Kidney capillary endothelial cell (primary cell): ENCODE measurements at regions not wholly inside any gene's neighbourhood (a gene's known extent, or its start where the extent isn't known, plus 50 kb on each side); places are given as distances from the start of the nearest gene placed in this dataset.
"Not testable (repeated sequence)": the region's sequence is repeated elsewhere in the genome, so short reads cannot be mapped to it uniquely, and the experiment has no call there.

Experiments used
- DNase-seq: peaks from one replicate; pipeline ENCODE4 v3.0.0-alpha.2; 2018; ENCODE audit warnings: low spot score

DNA sequence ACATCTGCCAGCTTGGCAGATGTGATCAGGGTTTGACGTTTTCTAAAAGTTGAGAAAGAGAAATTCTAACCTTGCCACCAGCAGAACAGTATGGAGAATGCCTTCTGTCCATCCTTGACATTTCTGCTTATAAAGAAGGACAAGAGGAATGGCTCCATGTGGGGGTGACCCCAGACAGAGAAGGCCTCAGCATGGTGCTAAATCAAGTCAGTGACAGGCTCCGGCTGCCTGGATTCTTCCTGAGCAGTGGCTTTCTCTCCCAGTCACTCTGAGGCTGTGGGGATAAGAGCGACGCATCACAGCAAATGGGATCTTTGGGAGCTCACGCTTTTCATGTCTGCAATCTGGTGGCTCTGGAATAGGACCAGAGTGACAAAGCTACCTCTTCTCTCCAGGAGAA is 640.2 kb upstream of the CAMK1G start:
- DNase-seq: no peak

DNA sequence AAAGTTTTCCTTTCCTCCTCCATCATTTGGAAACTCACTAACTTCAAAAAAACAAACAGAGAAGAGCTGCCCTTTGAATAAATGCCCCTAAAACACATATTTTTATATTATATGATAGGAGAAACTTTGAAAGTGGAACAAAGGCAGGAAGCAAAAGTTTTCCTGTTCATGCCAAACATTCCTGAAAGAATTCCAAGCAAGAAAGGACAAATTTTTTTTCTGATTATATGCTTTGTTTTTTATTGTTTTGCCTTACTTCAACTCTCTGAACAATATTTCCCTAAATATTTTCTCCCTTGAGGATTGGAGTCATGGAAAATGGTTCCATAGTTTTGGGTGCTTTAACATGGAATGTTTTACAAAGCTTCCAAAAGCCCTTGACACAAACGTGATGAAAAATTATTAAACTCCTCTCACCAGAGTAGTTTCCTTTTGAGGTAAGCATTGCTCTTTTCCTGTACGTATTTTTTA is 638.5 kb upstream of the CAMK1G start:
- DNase-seq: peak; percentile 60

DNA sequence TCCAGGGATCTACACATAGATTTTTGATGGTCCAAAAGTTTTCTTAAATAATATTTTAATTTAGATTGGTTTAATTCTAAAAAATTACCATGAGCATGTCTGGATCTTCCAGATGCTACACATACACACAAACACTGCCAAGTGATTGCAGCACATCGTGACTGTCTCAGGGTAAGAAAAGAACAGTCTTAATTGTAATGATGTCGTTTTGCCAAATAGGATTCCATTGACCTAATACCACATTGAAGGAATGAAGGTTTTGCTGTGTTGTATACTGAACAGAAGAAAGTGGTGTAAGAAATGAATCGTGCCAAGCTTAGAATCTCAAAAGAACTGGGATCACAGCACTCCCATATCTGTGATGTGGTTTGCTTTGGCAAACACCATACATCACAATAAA is 633.3 kb upstream of the CAMK1G start:
- DNase-seq: no peak

DNA sequence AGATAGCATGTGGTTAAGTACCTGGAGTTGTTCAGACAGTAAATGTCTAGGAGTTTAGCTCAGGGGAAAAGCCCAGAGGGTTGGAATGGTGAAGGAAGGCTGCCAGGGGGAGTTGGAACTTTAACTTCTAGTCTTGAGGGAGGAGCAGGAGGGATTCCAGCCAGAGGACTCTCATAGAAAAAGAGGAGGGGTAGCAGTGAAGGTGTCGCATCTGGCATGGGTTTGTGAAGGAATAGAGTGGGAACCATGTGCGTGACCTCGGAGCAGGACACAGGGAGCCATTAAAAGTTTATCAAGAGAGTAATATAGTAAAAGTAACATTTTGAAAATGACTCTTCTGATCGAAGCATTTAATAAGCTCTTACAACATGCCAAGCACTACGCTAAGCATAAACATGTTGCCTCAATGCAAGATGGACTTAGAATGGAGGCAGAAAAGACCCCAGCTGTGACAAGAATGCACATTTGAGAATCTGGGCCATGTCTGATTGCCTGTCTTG is 632.4 kb upstream of the CAMK1G start:
- DNase-seq: no peak

DNA sequence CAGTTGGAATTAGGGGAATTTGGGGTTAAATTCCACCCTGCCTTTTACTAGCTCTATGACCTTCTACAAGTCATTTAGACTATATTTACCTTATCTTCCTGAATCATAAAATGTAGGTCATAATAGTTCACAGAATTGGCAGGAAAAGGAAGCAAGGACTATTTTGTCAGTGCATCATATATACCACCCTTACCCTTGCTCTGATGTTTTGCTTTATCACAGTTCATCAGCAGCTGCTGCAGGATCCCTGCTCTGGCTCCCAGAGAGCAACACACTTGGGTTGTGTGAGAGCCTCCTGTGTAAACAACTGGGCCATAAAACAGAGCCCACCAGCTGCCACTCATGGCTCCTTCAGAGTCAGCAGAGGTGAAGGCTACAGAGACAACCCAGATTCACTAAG is 631.6 kb upstream of the CAMK1G start:
- DNase-seq: peak; percentile 8

DNA sequence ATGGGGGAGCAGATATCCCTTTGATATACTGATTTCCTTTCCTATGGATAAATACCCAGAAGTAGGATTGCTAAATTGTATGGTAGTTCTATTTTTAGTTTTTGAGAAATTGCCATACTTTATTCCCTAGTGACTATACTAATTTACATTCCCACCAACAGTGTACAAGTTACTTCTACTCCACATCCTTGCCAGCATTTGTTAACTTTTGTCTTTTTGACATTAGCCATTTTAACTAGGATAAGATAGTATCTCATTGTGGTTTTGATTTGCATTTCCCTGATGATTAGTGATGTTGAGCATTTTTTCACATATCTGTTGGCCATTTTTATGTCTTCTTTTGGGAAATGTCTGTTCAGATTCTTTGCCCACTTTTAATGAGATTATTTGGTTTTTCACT is 620.6 kb upstream of the CAMK1G start:
- DNase-seq: no peak

DNA sequence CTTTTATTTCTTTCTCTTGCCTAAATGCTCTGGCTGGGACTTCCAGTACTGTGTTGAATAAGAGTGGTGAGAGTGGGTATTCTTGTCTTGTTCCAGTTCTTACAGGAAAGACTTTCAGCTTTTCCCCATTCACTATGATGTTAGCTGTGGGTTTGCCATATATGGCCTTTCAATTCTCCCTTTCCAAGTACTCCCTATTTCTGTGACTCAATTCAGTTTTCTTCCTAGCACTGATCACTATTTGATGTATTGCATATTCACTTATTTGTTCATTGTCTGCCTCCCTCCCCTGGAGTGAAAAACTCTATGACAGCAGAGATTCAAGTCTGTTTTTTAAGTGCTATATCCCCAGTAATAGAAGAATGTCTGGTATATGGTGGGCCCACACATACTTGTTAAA is 618.2 kb upstream of the CAMK1G start:
- DNase-seq: no peak

DNA sequence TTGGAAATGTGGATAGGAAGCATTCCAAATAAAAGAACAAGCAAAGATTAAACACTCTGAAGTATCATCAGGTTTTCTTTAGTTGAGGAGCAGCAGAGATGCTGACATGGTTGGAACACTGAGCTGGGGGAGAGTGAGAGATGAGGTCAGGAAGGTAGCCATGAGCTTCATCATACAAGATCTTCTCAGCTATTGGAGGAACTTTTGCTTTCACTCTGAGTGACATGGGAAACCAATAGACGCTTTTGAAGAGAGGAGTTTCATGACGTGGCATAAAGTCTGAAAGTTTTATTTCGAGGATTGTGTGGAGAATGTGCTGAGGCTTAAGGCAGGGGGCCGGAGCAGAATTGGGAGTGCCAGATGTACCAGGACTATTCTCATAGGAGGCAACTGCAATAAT is 616.2 kb upstream of the CAMK1G start:
- DNase-seq: no peak

DNA sequence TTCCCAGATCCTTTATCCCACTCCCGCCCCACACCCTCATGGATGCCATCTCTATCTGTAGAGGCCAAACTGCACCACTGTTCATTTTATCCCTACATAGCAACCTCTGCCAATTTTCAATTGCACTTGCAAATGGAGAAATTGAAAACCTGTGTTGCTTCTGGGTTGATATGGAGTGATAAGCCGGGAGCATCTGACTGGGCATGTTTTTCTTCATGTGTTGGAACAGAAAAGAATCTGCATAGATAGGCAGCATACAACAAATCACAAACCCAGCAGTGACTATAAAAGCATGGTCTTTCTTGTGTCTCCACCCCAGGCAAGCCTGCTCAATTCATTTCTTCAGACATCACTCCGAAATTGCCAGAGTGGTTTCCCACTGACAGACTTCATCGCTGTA is 608.8 kb upstream of the CAMK1G start:
- DNase-seq: no peak

DNA sequence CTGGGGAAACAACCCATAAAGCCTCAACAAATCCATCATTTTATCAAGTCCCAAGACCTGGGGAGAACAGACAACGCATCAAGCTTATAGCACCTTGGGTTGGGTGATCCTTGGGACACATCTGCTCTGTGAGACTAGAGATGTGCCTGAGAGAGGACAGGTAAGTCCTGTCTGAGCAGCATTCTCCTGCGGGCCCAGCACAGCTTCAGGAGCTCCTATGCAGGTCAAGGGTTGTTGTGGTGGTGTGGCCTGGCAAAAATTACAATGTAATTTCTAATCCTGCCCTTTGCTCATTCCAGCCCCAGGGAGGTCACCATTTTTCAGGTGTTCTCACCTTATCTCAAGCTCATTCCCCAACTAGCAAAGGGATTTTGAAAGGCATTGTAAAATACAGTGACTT is 608.1 kb upstream of the CAMK1G start:
- no peak for DNase-seq

DNA sequence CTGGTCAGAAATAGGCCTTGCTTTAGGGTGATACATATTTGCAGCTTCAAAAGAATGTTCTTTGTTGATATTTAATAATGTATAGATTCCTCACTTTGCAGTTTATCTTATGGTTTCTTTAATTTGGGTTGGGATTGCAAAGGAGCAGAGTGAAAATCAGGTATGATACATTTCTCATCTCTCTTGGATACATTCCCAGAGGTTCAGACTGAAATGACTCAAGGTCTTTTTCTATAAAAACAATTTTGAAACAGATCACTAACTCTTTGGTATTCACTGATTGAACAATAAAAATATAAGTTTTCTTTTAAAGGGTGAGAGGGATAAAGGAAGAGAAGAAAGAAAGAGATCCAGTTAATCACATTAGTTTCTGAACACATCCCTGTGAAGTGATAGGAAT is 606.5 kb upstream of the CAMK1G start:
- no peak for DNase-seq

DNA sequence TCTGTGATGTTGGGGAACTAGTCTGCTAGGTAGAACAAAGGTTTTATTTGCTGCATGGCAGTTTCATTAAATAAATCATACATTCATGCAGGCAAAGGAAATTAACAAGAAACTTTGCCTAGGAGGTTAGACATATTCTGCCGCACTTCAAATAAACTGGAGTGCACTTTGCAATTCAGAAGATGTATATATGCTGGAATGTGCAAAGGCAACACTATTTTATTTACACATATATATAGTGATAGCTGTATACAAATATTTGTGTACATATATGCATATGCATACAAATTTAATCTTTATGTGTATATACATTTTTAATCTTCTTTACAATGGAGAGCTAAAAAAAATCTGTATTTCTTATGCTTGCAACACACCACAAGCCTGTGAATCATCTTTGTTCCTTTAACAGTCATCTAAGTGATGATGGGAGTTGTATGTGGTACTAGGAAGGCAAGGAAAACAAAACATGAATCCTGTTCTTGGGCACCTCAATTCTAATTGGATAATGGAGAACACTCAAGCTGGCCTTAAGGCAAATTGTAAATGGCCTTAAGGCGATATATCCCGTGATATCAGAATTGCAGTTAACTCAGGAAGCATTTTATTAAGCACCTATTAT is 605.8 kb upstream of the CAMK1G start:
- no peak for DNase-seq

DNA sequence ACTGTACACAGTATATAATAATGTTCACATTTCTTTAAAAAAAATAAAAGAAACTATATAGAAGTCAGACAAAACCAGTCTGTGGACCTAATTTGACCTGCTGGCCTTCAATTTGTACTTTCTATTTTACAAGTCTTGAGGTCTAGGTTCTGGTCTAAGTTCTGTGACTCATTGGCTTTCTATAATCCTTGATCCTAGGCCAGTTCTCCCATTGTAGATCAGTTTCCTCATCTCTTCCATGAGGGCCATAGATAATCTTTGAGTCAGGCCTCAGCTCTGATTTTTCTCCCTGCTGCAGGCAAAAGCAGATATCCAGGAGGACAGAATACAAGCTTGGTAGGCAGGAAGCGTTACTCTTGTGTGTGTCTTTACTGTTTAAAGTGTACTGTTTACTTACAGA is 603.7 kb upstream of the CAMK1G start:
- DNase-seq: peak; percentile 33

DNA sequence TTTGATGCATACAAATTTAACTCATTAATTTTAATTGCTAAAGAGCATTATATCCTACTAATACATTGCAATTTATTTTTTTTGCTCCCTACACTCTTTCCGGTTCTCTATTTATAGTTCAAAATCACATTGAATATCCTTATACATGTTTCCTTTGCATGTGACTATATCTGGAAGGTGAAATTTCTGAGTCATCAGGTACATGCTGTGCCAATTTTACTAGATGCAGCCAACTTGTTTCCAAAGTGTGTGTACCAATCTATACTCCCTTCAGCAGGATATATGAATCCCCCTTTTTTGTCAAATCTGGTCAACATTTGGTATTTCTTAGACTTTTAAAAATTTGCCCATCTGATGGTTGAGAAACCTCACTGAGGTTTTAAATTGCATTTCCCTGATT is 602.9 kb upstream of the CAMK1G start:
- DNase-seq: peak; percentile 60

DNA sequence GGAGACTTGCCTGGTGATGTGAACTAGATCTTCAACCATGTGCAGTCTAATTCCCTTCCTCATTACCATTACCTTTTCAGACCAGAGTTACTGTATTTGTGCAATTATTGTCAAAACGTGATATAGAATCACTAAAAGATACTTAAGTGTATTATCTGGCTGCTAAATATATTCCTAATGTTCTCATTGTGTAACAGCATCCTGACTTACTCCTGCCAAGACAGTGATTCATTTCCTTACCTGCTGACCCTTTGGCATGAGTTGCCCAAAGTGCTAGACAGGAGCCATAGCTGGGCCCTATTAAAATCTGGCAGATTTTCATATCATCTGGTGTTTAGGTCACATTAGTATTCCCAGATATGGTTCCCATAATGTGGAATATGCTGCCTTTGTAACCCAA is 598.3 kb upstream of the CAMK1G start:
- DNase-seq: peak; percentile 79

DNA sequence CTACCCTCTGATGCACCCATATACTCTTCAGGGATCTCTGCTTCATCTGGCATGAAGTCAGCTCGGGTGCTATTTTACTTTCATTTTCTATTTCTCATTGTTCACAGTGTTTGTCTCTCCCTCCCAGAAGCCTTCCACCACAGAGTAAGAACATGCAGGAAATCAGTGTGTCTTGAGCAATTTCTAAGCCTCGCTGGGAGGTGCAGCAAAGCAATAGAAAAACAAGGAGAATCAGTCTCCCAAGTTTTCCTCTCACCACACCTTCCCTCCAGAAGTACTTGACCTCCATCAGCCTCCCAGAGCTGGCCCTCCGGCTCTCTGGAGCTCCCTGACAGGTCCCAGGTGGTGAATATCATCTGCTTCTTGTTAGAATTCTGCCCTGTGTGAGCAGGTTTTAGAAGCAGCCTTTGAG is 594.7 kb upstream of the CAMK1G start:
- DNase-seq: peak; percentile 51

DNA sequence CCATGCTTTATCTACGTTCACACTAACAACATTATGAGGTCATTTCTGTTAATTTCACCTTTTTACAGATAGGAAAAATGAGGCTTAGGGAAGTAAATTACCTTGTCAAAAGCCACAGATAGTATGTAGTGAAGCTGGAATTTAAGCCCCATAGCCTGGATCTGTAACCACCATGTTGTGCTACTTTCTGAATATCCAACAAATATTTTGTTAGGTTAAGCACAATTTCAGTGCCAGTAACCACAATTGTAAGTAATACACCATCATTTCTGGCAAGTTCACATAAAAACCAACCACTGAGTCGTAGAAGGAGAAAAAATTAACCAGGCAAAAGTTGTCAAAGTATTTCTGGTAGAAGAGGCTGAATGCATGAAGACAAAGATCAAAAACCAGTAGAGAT is 593.1 kb upstream of the CAMK1G start:
- no peak for DNase-seq

DNA sequence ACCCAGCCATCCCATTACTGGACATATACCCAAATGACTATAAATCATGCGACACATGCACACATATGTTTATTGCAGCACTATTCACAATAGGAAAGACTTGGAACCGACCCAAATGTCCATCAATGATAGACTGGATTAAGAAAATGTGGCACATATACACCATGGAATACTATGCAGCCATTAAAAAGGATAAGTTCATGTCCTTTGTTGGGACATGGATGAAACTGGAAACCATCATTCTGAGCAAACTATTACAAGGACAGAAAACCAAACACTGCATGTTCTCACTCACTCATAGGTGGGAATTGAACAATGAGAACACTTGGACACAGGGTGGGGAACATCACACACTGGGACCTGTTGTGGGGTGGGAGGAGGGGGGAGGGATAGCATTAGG is 586.5 kb upstream of the CAMK1G start:
- DNase-seq: not testable (repeated sequence)

DNA sequence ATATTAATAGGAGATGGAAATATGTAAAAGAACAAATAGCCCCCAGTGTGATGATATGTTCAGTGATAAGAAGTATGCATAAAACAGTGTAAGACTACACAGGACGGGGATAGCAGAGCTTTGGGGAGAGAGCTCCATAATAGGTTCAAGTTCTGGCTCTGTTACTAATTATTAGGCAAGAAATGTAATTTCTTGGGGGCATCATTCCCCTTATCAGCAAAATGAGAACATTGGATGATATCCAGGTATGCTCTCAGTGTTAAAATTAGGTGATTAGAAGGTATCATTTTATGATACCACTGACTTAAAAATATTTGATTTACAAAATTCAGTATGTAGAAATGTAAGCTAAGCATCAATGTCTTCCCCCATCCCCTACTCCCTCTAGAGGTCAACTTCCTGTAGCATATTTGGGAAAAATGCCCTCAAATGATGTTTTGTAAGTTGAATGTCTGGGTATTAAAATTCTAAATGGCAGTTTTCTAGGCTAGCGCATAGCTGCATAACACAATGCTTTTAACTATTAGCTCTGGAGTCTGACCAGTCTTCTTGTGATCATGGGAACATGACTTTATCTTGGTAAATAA is 585.7 kb upstream of the CAMK1G start:
- DNase-seq: no peak

DNA sequence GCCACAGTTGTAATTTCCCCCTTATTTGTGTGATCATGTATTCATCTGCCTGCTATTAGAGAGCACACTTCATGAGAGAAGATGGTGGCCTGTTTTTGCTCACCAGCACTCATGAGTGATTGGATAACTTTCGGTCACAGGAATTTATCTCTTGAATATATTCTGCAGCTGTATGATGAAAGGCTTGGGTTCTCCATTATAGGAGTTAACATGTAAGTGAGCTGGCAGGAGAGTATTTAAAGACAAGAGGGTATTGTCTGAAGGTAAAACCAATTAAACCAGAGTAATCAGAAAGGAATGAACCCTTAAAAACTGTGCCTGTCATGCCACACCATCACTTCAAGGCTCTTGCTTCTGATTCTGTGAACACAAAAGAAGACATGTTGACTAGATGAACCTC is 574.9 kb upstream of the CAMK1G start:
- no peak for DNase-seq

DNA sequence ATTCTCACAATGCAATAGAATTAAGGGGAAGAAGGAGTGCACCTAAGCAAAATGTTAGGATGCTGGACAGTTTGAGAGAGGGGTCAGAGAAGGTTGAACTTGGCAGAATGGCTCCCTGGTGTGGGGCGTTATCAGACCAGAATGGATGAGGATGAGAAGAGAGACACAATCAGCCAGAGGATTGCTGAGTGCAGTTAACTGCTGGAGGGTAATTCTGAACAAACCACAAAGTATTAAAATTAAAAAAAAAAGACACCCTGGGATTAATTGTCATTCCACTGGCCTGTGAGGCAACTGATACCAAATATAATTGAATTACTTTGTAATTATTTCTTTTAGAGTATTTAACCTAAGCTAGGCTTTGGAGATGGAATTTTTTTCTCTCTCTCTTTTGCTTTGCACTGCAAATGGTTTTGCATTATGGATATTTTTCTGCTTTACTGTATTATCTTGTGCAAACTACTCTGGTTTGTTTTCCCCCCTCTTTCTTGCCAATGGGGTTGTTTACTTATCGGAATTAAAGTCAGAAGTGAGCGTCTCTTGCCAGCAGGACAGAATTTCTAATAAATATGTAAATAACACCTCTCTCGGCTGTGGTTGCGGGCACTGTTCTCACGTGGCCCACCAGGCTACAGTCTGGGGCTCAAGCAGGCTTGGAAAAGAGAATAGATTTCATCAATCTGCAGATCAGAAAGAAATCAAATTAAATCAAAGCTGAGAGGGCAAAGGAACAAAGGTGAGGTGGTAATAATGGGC is 572.9 kb upstream of the CAMK1G start:
- no peak for DNase-seq

DNA sequence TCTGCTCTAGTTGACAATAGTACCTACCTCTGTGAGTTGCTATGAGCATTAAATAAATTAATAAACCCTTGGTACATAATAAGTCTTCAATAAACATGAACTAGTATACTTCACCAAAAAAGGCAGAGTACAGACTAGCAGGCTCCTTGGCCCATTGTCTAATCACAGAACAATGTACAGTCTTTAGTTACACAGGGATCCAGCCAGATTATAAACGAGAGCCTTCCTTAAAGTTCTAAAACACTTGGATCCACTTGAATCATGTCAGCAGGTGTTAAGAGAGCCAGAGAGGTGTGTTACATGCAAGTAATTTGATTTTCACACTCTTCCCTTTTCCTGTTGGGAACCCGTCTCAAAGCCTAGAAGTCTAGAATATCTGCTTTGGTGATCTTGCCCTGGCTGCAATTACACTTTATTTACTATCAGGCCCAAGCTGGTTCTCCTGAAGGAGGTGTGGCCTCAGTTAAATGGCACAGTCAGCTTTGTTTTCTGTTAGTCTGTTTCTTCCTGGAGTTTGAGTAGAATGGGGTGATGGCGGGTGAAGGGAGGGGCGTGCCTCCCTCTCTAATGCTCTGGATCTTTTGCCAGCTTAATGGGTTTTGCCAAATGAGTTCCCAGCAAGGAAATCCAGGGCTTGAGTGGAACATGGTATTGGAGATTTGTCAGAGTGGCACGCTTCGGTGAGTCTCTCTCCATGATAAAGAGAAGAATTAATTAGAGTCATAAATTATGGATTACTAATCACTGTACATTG is 570.9 kb upstream of the CAMK1G start:
- DNase-seq: no peak

DNA sequence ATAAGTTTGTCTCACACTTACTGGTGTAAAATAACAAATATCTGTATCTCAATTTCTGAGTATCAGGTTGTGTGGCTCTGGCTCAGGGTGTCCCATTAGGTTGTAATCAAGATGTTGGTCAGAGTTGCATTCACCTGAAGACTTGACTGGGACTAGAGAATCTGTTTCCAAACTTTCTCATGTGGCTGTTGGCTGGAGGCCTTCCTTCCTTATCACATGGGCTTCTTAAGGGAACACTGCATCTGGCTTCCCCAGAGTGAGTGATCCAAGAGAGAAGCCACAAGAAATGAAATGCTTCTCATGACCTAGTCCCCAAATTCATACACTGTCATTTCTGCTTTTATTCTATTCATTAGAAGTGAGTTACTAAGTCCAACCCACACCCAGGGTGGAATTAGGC is 568.4 kb upstream of the CAMK1G start:
- no peak for DNase-seq
